Activated B cell treated with CpG ODN at 0.5 μM for 24 hours (primary cell): ENCODE measurements at regions not wholly inside any gene's neighbourhood (a gene's known extent, or its start where the extent isn't known, plus 50 kb on each side); places are given as distances from the start of the nearest gene placed in this dataset.

Experiments
- ATAC-seq: fragments of 200-7000 bp; cut with Tn5 transposase; one replicate; pipeline ENCODE4 v1.10.0; 2021; ENCODE audit warnings: low read depth, mild to moderate bottlenecking, moderate library complexity
- CTCF ChIA-PET: fragments of 350-600 bp; sonication (Branson Sonifier 250); formaldehyde crosslinking; loops from one replicate; lab custom pipeline; 2021; ENCODE audit warnings: antibody characterized with exemption; lab: Charles Lee
- POLR2A ChIA-PET: fragments of 350-600 bp; sonication (Branson Sonifier 250); formaldehyde crosslinking; loops from one replicate; lab custom pipeline; 2021; ENCODE audit warnings: antibody characterized with exemption; lab: Charles Lee
- DNase-seq: peaks from one replicate; pipeline ENCODE4 v3.0.0; 2022
- H3K27ac Mint-ChIP-seq: one replicate; pipeline ENCODE4 v1.8.0; 2020; ENCODE audit warnings: mixed read lengths
- H3K27me3 Mint-ChIP-seq: one replicate; pipeline ENCODE4 v1.8.0; 2021; ENCODE audit warnings: mixed read lengths
- H3K36me3 Mint-ChIP-seq: one replicate; pipeline ENCODE4 v1.8.0; 2021; ENCODE audit warnings: low read depth, mixed read lengths
- H3K4me1 Mint-ChIP-seq: one replicate; pipeline ENCODE4 v1.8.0; 2021; ENCODE audit warnings: mixed read lengths
- H3K4me3 Mint-ChIP-seq: one replicate; pipeline ENCODE4 v1.8.0; 2020; ENCODE audit warnings: mild to moderate bottlenecking, mixed read lengths
- H3K9me3 Mint-ChIP-seq: one replicate; pipeline ENCODE4 v1.8.0; 2020; ENCODE audit warnings: mixed read lengths
- CTCF ChIP-seq: fragments of 200-600 bp; IDR thresholded peaks from one replicate; pipeline ENCODE4 v1.8.0; 2022; ENCODE audit warnings: antibody characterized with exemption, mild to moderate bottlenecking
- intact Hi-C: fragments of 100-400 bp; cut with micrococcal nuclease; formaldehyde crosslinking; loops from one replicate; pipeline ENCODE4 v1.15.1; 2024

GRCh38 chr1:184859381-184860105 is 104.9 kb upstream of the EDEM3 start:
- Mint-ChIP-seq H3K4me3 (no peak overlapping the region), H3K36me3 (no peaks in the 10 kb centered on the region), H3K4me1 (peaks cover 23% of the 10 kb centered on the region), H3K9me3 (no peaks in the 10 kb centered on the region), H3K27ac (peak overlapping the region; percentile 62), H3K27me3 (no peaks in the 10 kb centered on the region)
- ChIA-PET CTCF (no interaction called here), POLR2A (interaction anchor here (0.6 to 1.9 kb wide), 3 partner anchors 17 to 115 kb away, joined by 3 to 8 read pairs (median 4); partner anchors contain the start of gene NIBAN1)
- TF ChIP-seq CTCF: no peak
- DNase-seq (no peak), ATAC-seq (peak; percentile 79)
- intact Hi-C loops: no loop called here

DNA sequence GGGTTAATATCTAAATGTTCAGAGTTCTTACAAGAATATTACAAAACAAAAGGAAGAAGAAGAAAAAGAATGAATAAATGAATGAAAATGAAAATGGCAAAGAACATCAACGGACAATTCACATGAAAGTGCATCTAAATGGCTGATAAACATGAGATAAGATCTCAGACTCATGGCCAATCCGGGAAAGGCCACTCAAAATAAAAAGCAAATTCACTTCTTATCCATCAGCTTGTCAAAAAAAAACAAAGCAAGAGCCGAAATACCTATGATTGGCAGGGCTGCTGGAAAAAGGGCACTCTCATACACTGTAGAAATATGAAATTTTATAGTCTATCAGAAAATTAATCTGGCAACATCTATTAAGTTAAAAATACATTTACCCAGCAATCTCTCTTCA is 103.6 kb upstream of the EDEM3 start:
- Mint-ChIP-seq H3K36me3 (no peaks in the 10 kb centered on the region), H3K9me3 (no peaks in the 10 kb centered on the region), H3K27me3 (no peaks in the 10 kb centered on the region), H3K27ac (peak overlapping the region; percentile 31), H3K4me1 (peaks cover 25% of the 10 kb centered on the region), H3K4me3 (no peak overlapping the region)
- intact Hi-C loops: no loop called here
- ATAC-seq (no peak), DNase-seq (no peak)
- ChIA-PET POLR2A (no interaction called here), CTCF (no interaction called here)
- no peak for TF ChIP-seq CTCF

GRCh38 chr1:184854496-184855140 is 100.0 kb upstream of the EDEM3 start:
- no peak overlapping the region for H3K4me3 Mint-ChIP-seq
- H3K36me3 Mint-ChIP-seq: no peaks in the 10 kb centered on the region
- H3K27me3 Mint-ChIP-seq: no peaks in the 10 kb centered on the region
- peaks cover 11% of the 10 kb centered on the region for H3K4me1 Mint-ChIP-seq
- ATAC-seq (no peak), DNase-seq (no peak)
- POLR2A ChIA-PET: no interaction called here
- no peaks in the 10 kb centered on the region for H3K9me3 Mint-ChIP-seq
- H3K27ac Mint-ChIP-seq: no peak overlapping the region
- no peak for TF ChIP-seq CTCF
- intact Hi-C loops: no loop called here
- CTCF ChIA-PET: no interaction called here

DNA sequence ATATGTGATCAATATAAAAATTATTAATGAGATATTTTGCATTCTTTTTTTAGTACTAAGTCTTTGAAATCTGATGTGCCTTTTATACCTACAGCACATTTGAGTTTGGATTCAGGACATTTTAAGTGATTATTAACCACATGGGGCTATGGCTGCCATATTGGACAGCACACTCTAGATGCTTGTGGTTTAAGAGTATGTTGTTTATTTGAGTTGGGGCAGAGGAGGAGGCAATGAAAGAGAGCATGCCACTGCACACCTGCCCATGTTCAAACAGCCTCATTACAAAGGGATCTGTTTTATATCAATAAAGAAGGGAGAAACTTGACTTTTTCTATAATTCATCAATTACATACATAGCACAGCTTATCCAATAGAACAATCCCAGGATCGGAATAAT is 99.4 kb upstream of the EDEM3 start:
- ATAC-seq (no peak), DNase-seq (no peak)
- intact Hi-C loops: no loop called here
- no peak for TF ChIP-seq CTCF
- no peaks in the 10 kb centered on the region for H3K36me3 Mint-ChIP-seq
- ChIA-PET POLR2A (no interaction called here), CTCF (no interaction called here)
- H3K4me1 Mint-ChIP-seq: peaks cover 6% of the 10 kb centered on the region
- H3K27me3 Mint-ChIP-seq: no peaks in the 10 kb centered on the region
- H3K4me3 Mint-ChIP-seq: no peak overlapping the region
- H3K27ac Mint-ChIP-seq: no peak overlapping the region
- no peaks in the 10 kb centered on the region for H3K9me3 Mint-ChIP-seq
